GM18517 (cell line): ENCODE measurements at regions not wholly inside any gene's neighbourhood (a gene's known extent, or its start where the extent isn't known, plus 50 kb on each side); places are given as distances from the start of the nearest gene placed in this dataset.

ENCODE experiments used
- ATAC-seq: cut with Tn5 transposase; IDR thresholded peaks from one replicate; pipeline ENCODE4 v1.9.1; 2021; ENCODE audit warnings: mild to moderate bottlenecking, moderate library complexity; ENCODE audit not compliant: unreplicated experiment

DNA sequence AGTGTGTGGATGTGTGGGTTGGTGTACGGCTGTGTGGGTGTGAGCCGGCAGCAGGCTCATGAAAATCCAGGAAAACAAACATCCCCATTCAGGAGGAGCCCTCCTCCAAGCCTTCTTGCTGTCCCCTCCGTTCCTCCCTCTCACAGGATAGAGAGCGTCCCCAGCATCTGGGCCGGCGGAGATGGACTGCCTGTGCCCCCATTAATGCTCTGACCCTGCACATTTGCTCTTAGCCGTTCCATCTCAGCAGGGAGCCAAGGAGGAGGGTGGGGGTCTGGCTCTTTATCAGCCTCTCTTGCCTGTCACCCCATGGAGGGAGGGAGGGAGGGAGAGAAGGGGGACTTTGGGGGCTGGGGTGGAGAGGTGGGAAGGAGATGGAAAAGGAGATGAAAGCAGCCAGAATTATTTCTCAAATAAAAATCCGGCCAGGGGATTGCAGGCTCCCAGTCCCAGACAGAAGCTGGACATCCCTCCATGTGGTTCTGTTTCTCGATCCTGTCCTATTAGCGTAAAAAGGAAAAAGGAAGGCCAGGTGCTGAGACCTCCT is 240.0 kb upstream of the ZFHX3 start:
- ATAC-seq, result no peak

DNA sequence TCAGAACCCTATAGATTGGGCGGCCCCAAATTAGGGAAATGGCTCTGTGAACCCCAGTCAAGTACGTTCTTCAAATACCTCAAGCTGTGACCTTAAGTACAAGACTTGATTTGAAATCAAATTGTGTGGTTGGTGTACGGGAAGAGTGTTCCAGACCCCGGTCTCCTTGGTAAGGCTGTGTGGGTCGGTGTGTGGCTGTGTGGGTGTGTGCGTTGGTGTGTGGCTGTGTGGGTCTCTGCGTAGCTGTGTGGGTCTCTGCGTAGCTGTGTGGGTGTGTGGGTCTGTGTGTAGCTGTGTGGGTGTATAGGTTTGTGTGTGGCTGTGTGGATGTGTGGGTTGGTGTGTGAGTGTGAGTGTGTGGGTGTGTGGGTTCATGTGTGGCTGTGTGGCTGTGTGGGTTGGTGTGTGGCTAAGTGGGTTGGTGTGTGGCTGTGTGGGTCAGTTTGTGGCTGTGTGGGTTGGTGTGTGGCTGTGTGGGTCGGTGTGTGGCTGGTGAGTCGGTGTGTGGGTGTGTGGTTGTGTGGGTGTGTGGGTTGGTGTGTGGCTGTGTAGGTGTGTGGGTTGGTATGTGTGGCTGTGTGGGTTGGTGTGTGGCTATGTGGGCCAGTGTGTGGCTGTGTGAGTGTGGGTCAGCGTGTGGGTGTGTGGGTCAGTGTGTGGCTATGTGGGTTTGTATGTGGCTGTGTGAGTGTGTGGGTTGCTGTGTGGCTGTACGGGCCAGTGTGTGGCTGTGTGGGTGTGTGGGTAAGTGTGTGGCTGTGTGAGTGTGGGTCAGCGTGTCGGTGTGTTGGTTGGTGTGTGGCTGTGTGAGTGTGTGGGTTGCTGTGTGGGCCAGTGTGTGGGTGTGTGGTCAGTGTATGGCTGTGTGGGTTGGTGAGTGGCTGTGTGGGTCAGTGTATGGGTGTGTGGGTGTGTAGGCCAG is 238.7 kb upstream of the ZFHX3 start:
- no peak for ATAC-seq

DNA sequence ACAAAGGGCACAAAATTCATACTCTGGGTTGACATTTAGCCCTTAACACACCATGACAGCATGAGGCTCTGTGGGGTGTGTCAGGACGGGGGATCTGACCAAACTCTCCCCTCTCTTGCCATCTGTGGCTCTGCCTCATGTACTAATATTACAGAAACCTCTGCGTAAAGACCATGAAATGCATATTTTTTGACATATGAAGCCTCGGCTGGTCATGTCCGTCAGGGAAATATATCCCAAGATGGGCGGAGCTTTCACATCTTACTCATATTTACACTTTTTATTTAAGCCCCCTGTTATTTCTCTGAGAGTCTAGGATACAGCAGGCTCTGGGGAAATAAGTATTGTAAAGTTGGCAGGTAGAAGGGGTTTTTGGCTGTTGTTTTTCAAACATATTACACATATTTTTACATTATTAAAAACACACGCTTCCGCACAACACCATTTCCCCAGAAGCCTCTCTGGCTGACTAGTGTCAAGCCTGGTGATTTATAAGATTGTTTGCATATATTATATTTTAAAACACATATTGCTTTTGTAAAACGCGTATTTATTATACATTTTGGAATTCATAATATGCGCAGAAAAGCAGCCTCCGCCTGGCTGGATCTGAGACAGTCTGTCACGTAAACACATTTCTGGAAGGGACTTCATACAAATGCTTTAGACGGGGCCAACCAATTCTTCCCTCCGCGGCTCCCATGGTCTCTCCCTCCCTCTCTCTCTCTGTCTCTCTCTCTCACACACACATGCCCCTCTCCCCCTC is 237.7 kb upstream of the ZFHX3 start:
- no peak for ATAC-seq

DNA sequence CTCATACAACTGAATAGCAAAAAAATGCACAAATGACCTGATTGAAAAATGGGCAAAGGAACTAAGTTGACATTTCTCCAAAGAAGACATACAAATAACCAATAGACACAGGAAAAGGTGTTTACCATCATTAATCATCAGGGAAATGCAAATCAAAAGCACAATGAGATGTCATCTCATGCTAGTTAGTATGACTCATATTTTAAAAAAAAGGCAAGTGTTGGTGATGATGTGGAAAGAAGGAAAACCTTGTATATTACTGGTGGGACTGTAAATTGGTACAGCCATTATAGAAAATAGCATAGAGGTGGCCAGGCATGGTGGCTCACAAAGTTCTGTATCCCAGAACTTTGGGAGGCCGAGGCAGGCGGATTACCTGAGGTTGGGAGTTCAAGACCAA is 232.5 kb upstream of the ZFHX3 start:
- ATAC-seq, result no peak

DNA sequence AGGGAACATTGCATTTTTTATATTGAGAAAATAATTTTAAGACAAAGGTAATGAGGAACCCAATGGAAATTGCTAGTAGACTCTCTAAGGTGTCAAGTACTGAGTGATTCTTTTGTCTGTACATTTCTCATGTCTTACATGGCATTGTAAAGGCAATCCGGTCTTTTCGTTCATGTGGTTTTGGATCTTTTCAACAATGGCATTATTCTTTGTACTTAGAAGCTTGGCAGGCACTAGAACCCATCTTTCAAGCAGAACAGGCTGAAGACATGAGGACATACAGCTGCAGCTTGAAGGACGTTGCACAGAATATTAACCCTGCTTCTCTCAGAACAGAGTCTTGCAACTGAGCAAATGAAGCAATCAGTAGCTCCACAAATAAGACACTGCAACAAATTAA is 231.5 kb upstream of the ZFHX3 start:
- no peak for ATAC-seq

DNA sequence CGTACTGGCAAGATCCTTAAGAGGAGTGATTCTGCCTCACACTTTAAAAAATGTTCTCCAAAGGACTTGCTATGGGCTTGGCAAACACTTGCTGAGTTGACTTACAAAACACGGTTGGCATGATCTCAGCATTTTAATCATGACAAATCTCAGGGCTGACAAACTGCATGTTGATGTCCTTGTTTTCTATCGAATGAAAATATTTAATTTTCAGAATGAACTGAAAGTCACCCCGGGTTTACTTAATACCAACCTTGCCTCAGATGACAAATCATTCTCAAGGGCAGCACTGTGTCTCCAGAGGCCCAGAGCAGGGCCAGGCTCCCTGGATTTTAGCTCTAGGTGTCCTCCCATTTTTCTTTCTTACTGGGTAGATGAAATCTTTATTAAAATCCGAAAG is 229.1 kb upstream of the ZFHX3 start:
- no peak for ATAC-seq

DNA sequence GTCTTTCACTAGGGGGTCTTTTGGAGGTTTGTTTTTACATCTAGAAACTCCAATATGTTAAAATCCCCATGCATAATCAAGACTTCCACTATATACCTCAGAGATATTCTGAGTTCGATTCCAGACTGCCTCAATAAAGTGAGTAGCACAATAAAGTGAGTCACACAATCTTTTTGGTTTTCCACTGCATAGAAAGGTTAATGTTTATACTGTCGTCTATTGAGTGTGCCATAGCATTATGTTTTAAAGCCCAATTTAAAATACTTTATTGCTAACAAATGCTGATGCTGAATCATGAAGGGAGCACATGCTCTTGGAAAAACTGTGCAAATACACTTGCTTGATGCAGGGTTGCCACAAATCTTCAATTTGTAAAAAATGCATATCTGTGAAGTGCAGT is 227.5 kb upstream of the ZFHX3 start:
- ATAC-seq, result no peak

DNA sequence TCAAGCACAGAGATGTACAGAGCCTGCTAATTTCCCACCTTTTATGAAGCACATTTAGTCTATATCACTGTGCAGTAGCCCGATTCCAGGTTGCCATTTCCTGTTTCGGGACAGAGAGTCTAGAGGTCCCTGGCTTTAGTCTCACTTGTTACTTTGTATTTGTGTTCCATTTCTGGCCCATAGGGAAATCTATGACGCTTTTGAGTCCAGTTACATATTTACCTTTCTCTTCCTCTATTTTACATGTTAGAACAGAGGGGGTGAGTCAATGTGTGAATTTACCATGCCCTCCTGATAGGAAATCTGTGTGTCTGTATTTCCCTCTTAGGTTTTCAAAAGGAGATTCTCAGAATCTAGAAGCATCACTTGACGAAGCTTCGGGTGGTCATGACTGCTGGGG is 227.1 kb upstream of the ZFHX3 start:
- ATAC-seq, result no peak

DNA sequence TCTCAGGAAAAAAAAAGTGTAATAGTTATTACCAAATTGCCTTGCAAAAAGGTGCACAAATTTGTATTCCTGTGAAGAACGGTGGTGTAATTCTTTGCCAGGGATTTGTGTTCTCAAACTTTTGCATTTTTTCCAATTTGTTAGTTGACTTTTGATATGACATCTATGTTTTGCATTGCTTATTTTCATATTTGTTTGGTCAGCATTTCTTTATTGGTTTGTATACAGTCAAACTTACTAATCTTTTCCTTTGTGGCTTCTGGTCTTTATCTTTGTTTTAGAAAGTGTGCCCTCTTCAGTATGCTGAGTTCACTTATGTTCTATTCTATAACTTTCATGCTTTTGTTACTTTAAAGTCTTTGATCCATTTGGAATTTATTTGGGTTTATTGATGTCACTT is 226.2 kb upstream of the ZFHX3 start:
- ATAC-seq, result no peak

DNA sequence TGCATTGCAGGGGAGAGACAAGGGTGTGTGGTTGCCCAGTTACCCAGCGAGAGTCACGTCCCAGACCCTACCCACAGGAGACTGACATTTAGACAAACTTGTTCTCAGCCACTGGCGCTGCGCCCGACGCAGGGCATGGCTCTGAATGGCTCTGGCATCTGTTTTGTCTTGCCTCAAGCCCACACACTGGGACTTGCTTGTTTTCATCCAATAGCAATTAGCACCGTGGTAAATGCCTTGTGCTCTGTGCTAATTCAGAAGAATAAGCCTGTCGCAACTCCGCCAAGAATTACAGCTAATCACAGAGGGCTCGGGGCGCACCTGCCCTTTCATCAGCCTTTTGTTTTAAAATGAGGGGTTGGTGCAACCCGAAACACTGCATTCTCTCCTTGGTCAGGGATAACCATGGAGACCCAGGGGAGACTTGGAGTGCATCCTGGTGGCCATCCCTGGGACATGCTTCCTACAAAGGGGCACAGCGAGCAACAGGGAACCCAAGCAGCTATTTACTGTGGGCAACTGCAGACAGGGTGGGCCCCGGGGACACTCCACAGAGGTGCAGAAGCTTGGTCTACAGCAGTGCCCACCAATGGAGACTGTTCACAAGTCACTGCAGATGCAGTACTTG is 220.6 kb upstream of the ZFHX3 start:
- ATAC-seq, result no peak

DNA sequence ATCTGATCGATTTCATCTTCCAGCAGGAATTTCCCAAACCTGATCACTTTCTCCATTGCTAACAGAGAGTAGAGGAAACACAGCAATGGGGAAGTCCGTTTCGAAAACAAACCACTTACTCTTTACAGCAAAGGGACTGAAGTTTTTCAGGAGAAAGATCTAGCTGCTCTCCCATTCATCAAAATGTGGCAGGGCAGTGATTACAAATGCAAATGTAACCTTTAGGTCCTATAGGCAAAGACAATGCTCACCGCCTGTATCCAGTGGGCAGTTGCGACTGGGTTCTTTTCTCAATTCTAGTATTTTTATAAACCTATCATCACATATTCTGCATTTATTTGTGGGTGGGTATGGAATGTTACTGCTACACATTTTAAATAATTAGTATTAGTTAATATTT is 218.0 kb upstream of the ZFHX3 start:
- no peak for ATAC-seq

DNA sequence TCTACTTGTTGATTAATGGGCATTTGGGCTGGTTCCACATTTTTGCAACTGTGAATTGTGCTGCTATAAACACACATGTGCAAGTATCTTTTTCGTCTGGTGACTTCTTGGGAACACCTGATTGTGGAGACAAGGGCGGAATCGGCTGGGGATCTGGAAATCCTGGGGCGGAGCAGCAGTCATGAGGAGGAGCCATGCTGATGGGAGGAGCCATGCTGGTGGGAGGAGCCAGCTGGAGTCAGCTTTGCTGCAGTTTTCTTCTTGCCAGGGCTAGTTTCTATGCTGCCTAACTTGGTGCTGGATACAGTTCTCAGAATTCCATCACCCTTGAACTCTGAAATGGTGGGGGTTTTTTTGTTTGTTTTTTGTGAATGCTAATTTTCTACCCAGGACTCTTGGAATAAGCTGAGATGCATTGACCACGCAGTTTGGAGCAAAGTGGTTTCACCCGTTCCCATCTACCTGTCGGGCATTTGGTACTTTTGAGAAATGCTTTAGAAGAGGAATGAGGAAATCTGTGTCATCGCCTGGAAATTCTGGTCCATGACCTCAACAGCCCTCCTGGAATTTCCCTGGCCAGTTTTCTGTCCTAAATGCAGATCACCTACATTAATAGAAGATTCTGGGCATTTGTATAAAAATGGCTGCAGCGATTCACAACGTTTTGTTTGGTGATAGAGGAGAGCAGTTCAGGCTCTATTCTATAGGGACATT is 217.4 kb upstream of the ZFHX3 start:
- ATAC-seq, result no peak

DNA sequence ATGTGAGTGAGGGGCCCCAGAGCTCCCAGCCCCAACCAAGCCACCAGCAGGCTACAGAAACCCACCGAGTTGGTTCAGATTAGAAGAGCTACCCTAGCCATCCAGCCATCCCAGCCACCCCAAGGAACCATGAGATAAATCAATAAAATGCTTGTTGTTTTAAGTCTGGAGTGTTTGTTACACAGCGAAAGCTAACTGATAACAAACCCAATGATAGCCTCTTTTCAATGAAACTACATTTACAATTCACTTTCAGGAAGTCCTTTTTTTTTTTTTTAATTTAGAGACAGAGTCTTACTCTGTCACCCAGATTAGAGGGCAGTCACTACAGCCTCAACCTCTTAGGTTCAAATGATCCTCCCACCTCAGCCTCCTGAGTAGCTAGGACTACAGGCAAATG is 215.0 kb upstream of the ZFHX3 start:
- ATAC-seq, result no peak

DNA sequence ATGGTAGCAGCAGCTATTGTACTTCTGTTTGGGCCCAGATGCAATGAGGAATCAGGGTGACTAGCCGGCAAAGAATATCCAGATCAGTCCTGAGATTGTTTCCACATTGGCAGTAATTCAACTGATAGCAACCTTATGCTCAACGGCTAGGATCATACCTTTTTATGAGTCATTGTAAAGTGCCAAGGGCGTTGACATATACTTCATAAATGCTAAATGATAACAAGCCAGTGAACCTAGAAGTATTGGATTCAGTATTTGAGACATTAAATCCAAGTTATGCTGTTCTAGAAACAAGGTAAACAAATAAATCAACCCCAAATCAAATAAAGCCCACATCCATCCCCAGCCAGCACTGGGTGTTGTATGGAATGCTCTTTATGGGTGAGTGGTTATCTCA is 207.1 kb upstream of the ZFHX3 start:
- no peak for ATAC-seq

DNA sequence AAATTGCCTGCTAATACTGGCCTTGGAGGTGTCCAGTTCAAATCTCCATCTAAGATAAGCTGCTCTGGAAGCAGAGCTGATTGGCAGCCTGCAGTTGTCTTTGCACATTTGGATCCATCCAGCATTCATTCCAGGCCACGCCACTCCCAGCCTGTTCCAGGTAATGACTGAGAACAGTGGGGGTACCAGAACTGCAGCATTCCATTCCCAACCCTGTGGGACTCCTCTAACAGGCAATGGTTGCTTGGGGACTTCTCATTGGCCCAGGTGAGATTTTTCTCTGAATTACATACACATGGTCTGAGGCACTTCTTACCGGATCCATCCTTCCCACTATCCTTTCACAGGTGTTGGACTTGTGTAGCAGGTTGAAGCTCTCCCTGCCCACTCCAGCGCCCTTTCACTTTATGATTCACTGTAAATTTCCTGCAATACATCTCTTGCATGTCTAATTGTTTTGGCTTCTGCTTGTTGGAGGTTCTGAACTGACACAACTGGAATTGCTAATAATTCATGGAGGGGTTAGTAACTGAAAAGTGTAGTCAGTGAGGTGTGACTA is 206.1 kb upstream of the ZFHX3 start:
- no peak for ATAC-seq

DNA sequence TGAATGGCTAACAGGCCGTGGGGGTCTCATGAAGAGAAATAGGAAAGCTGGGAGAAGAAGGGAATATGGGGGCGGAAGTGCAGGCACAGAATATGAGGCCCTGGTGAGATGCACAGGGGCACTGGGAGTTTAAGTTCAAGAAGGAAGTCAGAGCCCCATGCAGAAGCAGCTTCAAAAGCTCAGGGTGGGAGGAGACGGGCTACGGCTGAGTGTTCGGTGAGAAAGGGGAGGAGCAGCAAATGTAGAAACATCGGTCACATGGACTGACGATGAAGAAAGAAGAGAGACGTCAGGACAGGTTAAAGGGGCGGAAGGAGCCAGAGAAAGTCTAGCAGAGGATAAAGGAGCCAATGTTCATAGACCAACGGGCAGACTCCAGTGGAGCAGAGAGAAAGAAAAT is 204.5 kb upstream of the ZFHX3 start:
- no peak for ATAC-seq

DNA sequence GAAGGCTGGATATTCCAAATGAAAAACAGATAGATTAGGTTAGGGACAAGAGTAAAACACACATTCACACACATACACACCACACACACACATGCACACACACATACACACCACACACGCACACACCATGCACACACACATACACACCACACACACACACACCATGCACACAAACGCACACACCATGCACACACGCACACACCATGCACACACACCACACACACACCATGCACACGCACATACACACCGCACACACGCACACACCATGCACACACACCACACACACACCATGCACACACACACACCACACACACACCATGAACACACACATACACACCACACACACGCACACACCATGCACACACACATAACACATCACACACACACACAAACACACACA is 203.7 kb upstream of the ZFHX3 start:
- no peak for ATAC-seq

DNA sequence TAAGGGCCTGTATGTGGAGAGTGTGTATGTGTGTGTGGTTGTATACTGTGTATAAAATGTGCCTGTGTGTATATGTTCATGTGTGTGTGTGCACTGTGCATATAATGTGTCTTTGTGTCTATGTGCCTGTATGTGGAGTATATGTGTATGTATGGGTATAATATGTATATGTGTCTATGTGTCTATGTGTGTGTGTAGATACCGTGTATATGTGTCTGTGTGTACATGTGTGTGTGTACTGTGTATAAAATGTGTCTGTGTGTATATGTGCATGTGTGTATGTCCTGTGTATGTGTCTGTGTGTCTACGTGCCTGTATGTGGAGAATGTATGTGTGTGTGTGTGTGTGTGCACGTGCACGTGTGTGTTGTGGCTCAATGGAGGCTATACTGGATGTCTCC is 200.4 kb upstream of the ZFHX3 start:
- ATAC-seq, result no peak

DNA sequence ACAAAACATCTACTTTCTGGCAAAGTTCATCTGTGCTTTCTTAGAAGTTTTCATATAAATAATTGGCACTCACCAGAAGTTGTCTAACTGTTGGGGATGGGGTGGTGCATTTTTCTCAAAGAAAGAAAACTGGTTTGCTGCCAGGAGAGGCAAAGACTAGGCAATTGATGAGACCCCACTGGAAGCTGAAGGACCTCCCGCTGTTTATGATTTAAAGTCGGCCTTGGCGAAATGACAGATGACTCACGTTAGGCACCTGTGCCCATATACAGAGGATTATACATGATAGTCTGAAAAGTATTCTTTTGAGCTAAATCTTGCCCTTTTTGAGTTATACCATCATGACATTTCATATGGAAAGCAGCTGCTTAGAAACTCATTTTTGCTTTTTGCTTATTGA is 193.0 kb upstream of the ZFHX3 start:
- ATAC-seq, result no peak

DNA sequence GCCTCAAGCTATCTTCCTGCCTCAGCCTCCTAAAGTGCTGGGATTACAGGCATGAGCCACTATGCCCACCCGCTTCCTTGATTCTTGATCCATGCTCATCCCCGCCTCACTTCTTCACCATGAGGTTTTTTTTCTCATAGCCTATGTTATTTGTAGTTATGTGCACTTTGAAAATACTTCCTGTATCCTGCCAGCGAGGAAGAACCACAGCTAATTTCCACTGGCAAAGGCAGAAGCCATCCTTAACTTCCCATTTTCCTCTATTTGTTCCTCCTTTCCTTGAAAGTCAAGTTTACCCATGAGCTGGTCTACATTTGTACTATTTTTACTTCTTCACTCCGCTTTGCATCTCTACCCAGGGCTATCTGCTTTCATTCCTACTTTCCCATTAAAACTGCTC is 189.7 kb upstream of the ZFHX3 start:
- no peak for ATAC-seq

DNA sequence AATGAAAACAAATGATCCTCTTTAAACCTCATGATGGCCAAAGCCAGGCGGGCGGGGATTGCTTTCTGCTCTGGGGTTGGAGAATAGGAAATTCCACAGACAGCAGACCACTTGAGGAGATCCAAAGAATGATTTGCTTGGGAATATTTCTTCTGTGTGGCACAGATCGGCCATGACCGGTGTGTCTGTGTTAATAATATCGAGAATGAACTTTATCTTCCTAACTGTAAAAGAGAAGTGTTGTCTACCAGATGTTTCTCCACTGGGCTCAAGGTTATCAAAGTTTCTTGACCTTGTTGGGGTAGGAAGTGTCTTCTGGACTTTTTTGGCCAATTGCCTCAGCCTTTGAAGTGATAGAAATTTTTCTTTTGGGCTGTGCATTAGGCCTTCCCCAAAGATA is 186.6 kb upstream of the ZFHX3 start:
- ATAC-seq, result no peak
